ENCODE measurements at regions not wholly inside any gene's neighbourhood (a gene's known extent, or its start where the extent isn't known, plus 50 kb on each side); places are given as distances from the start of the nearest gene placed in this dataset.
"Not testable (repeated sequence)": the region's sequence is repeated elsewhere in the genome, so short reads cannot be mapped to it uniquely, and the experiment has no call there.

- DNase-seq (no peak), ATAC-seq (no peak)
- H3K9me3 Mint-ChIP-seq: no peaks in the 10 kb centered on the region
- no peak overlapping the region for H3K27ac Mint-ChIP-seq
- no peaks in the 10 kb centered on the region for H3K36me3 Mint-ChIP-seq (ENCODE audit: low read depth)
- no peaks in the 10 kb centered on the region for H3K4me1 Mint-ChIP-seq
- H3K4me3 Mint-ChIP-seq: no peak overlapping the region
- H3K27me3 Mint-ChIP-seq: peaks cover 16% of the 10 kb centered on the region
Observed at GRCh38 chr17:34447406-34447805, 84.4 kb upstream of the CCL1 start.

GRCh38 chr17:34445101-34445500 lies 82.1 kb upstream of the CCL1 start:
- Mint-ChIP-seq H3K9me3 (no peaks in the 10 kb centered on the region), H3K27me3 (peaks cover 14% of the 10 kb centered on the region), H3K4me3 (no peak overlapping the region), H3K4me1 (no peaks in the 10 kb centered on the region), H3K36me3 (ENCODE audit: low read depth) (no peaks in the 10 kb centered on the region), H3K27ac (no peak overlapping the region)
- no peak for DNase-seq
- ATAC-seq: no peak

GRCh38 chr17:34443619-34444469 lies 80.8 kb upstream of the CCL1 start:
- H3K27me3 Mint-ChIP-seq: peaks cover 13% of the 10 kb centered on the region
- H3K27ac Mint-ChIP-seq: no peak overlapping the region
- no peak for DNase-seq
- H3K4me3 Mint-ChIP-seq: no peak overlapping the region
- no peaks in the 10 kb centered on the region for H3K4me1 Mint-ChIP-seq
- no peaks in the 10 kb centered on the region for H3K9me3 Mint-ChIP-seq
- no peaks in the 10 kb centered on the region for H3K36me3 Mint-ChIP-seq (ENCODE audit: low read depth)
- no peak for ATAC-seq

GRCh38 chr17:34442387-34443111 lies 79.5 kb upstream of the CCL1 start:
- H3K36me3 Mint-ChIP-seq (ENCODE audit: low read depth): no peaks in the 10 kb centered on the region
- peaks cover 10% of the 10 kb centered on the region for H3K27me3 Mint-ChIP-seq
- H3K4me3 Mint-ChIP-seq: no peak overlapping the region
- no peaks in the 10 kb centered on the region for H3K4me1 Mint-ChIP-seq
- DNase-seq (no peak), ATAC-seq (no peak)
- no peaks in the 10 kb centered on the region for H3K9me3 Mint-ChIP-seq
- no peak overlapping the region for H3K27ac Mint-ChIP-seq

- Mint-ChIP-seq H3K36me3 (ENCODE audit: low read depth) (no peaks in the 10 kb centered on the region), H3K27ac (no peak overlapping the region), H3K4me3 (no peak overlapping the region), H3K4me1 (no peaks in the 10 kb centered on the region), H3K27me3 (peaks cover 10% of the 10 kb centered on the region), H3K9me3 (no peaks in the 10 kb centered on the region)
- ATAC-seq (no peak), DNase-seq (no peak)
Observed at GRCh38 chr17:34437188-34437587, 74.2 kb upstream of the CCL1 start.

- no peak for DNase-seq
- H3K27me3 Mint-ChIP-seq: peaks cover 10% of the 10 kb centered on the region
- H3K27ac Mint-ChIP-seq: no peak overlapping the region
- no peak overlapping the region for H3K4me3 Mint-ChIP-seq
- no peak for ATAC-seq
- H3K36me3 Mint-ChIP-seq (ENCODE audit: low read depth): no peaks in the 10 kb centered on the region
- no peaks in the 10 kb centered on the region for H3K4me1 Mint-ChIP-seq
- H3K9me3 Mint-ChIP-seq: no peaks in the 10 kb centered on the region
Observed at GRCh38 chr17:34436607-34437006, 73.6 kb upstream of the CCL1 start.

GRCh38 chr17:34435182-34435928 lies 72.3 kb upstream of the CCL1 start:
- H3K4me3 Mint-ChIP-seq: no peak overlapping the region
- H3K36me3 Mint-ChIP-seq (ENCODE audit: low read depth): no peaks in the 10 kb centered on the region
- H3K27me3 Mint-ChIP-seq: peaks cover 7% of the 10 kb centered on the region
- no peaks in the 10 kb centered on the region for H3K9me3 Mint-ChIP-seq
- ATAC-seq (no peak), DNase-seq (no peak)
- no peaks in the 10 kb centered on the region for H3K4me1 Mint-ChIP-seq
- H3K27ac Mint-ChIP-seq: no peak overlapping the region

- Mint-ChIP-seq H3K4me1 (no peaks in the 10 kb centered on the region), H3K27me3 (peaks cover 6% of the 10 kb centered on the region), H3K4me3 (no peak overlapping the region), H3K27ac (no peak overlapping the region), H3K9me3 (no peaks in the 10 kb centered on the region), H3K36me3 (ENCODE audit: low read depth) (no peaks in the 10 kb centered on the region)
- no peak for ATAC-seq
- no peak for DNase-seq
Observed at GRCh38 chr17:34434052-34434451, 71.0 kb upstream of the CCL1 start.

- H3K36me3 Mint-ChIP-seq (ENCODE audit: low read depth): no peaks in the 10 kb centered on the region
- DNase-seq (no peak), ATAC-seq (no peak)
- H3K4me1 Mint-ChIP-seq: no peaks in the 10 kb centered on the region
- H3K27ac Mint-ChIP-seq: no peak overlapping the region
- no peaks in the 10 kb centered on the region for H3K9me3 Mint-ChIP-seq
- no peak overlapping the region for H3K4me3 Mint-ChIP-seq
- H3K27me3 Mint-ChIP-seq: peaks cover 42% of the 10 kb centered on the region
Observed at GRCh38 chr17:34424814-34425491, 61.9 kb upstream of the CCL1 start.

- Mint-ChIP-seq H3K27me3 (peaks cover 41% of the 10 kb centered on the region), H3K36me3 (ENCODE audit: low read depth) (no peaks in the 10 kb centered on the region), H3K9me3 (no peaks in the 10 kb centered on the region), H3K27ac (no peak overlapping the region), H3K4me3 (no peak overlapping the region), H3K4me1 (no peaks in the 10 kb centered on the region)
- no peak for DNase-seq
- no peak for ATAC-seq
Observed at GRCh38 chr17:34423978-34424813, 61.2 kb upstream of the CCL1 start.

- H3K4me3 Mint-ChIP-seq; H3K9me3 Mint-ChIP-seq; ATAC-seq; H3K36me3 Mint-ChIP-seq (ENCODE audit: low read depth); H3K27ac Mint-ChIP-seq; H3K4me1 Mint-ChIP-seq; DNase-seq: not testable (repeated sequence)
- peaks cover 37% of the 10 kb centered on the region for H3K27me3 Mint-ChIP-seq
Observed at GRCh38 chr17:34423315-34423714, 60.3 kb upstream of the CCL1 start.

- H3K4me1 Mint-ChIP-seq: no peaks in the 10 kb centered on the region
- peaks cover 37% of the 10 kb centered on the region for H3K27me3 Mint-ChIP-seq
Observed at GRCh38 chr17:34420900-34421299, 57.9 kb upstream of the CCL1 start.

GRCh38 chr17:34420254-34420766 lies 57.3 kb upstream of the CCL1 start:
- Mint-ChIP-seq H3K27ac (no peak overlapping the region), H3K9me3 (no peaks in the 10 kb centered on the region), H3K27me3 (peaks cover 37% of the 10 kb centered on the region), H3K36me3 (ENCODE audit: low read depth) (no peaks in the 10 kb centered on the region), H3K4me3 (no peak overlapping the region), H3K4me1 (no peaks in the 10 kb centered on the region)
- ATAC-seq (no peak), DNase-seq (peak; percentile 70)

More at GRCh38 chr17:34420900-34421299, 57.9 kb upstream of the CCL1 start:
- no peak for ATAC-seq
- no peak for DNase-seq
- H3K4me3 Mint-ChIP-seq: no peak overlapping the region
- H3K27ac Mint-ChIP-seq: no peak overlapping the region
- H3K36me3 Mint-ChIP-seq (ENCODE audit: low read depth): no peaks in the 10 kb centered on the region
- no peaks in the 10 kb centered on the region for H3K9me3 Mint-ChIP-seq

All from activated naive CD8-positive, alpha-beta T cell treated with anti-CD3 and anti-CD28 coated beads, Interleukin-2, amount 50 U/mL, for 24 hours (primary cell).